ENCODE measurements at regions not wholly inside any gene's neighbourhood (a gene's known extent, or its start where the extent isn't known, plus 50 kb on each side); places are given as distances from the start of the nearest gene placed in this dataset.

DNA sequence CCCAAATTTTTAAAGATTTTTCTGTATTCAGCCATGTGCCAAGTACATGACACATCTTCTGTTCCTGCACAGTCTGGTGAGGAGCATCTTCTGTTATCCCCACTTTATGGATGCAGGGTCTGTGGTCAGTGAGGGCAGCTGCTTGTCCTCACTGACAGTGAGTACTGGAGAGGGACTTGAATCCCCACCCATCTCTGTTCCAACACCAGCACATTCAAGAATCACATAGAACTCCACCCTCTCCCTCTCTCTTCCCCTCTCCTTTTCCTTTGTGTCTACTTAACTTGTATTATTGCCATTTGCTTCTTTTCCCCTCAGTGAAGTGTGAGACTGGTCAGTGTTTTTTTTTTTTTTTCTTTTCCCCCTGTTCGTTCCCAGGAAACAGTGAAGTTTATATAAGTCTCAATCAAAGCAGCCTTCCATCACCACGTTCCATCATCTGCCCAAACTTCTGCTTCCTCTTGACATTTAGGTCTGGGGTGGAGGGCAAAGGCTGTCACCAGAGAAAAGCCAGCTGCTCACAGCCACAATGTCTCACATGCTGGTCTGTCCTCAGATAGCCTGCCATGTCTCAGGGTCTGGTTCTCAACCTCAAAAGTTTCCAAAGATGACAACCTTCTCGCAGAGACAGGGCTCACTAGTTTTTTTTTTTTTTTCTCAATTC is 110.0 kb upstream of the SSTR4 start:
- Mint-ChIP-seq H3K27me3 (peaks cover 8 to 21% of the 10 kb centered on the region in 2 donors), H3K36me3 (no peaks in the 10 kb centered on the region), H3K9me3 (no peaks in the 10 kb centered on the region), H3K4me3 (no peak overlapping the region), H3K27ac (no peak overlapping the region), H3K4me1 (ENCODE audit: low read depth in 2 of 2) (no peaks in the 10 kb centered on the region)
- ATAC-seq (no peak), DNase-seq (ENCODE audit: low spot score) (no peak)

- H3K4me3 Mint-ChIP-seq, result no peak overlapping the region
- ATAC-seq (no peak), DNase-seq (ENCODE audit: low spot score) (no peak)
- no peak overlapping the region for H3K27ac Mint-ChIP-seq
- peaks cover 8 to 21% of the 10 kb centered on the region in 2 donors for H3K27me3 Mint-ChIP-seq
- no peaks in the 10 kb centered on the region for H3K36me3 Mint-ChIP-seq
- H3K4me1 Mint-ChIP-seq (ENCODE audit: low read depth in 2 of 2), result no peaks in the 10 kb centered on the region
- H3K9me3 Mint-ChIP-seq, result no peaks in the 10 kb centered on the region
Observed at GRCh38 chr20:22925613-22925983, 109.5 kb upstream of the SSTR4 start.

DNA sequence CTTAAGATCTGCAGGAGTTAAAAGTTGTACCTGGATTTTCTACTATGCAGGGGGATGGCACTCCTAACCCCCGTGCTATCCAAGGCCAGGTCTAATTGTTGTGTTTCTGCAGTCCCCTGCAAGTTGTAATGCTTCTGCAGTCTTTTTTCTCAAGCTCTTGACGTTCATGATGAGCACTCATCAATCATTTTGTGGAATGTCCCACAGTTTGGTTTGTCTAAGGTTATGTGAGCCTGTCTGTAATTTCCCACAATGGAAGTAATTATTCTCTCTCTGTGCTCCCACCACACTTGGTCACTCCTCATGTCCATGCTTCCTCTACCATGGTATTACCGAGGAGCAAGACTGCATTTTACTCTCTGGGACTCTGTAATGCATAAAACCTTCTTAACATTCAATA is 107.6 kb upstream of the SSTR4 start:
- H3K4me1 Mint-ChIP-seq (ENCODE audit: low read depth in 2 of 2), result no peaks in the 10 kb centered on the region
- H3K9me3 Mint-ChIP-seq, result no peaks in the 10 kb centered on the region
- ATAC-seq (no peak), DNase-seq (ENCODE audit: low spot score) (no peak)
- H3K27me3 Mint-ChIP-seq, result peaks cover 8 to 15% of the 10 kb centered on the region in 2 donors
- no peak overlapping the region for H3K4me3 Mint-ChIP-seq
- no peak overlapping the region for H3K27ac Mint-ChIP-seq
- no peaks in the 10 kb centered on the region for H3K36me3 Mint-ChIP-seq

GRCh38 chr20:22928679-22929078 is 106.4 kb upstream of the SSTR4 start:
- DNase-seq (ENCODE audit: low spot score) (no peak), ATAC-seq (no peak)
- no peaks in the 10 kb centered on the region for H3K36me3 Mint-ChIP-seq
- H3K4me1 Mint-ChIP-seq (ENCODE audit: low read depth in 2 of 2), result no peaks in the 10 kb centered on the region
- peaks cover 8 to 15% of the 10 kb centered on the region in 2 donors for H3K27me3 Mint-ChIP-seq
- no peak overlapping the region for H3K27ac Mint-ChIP-seq
- no peak overlapping the region for H3K4me3 Mint-ChIP-seq
- no peaks in the 10 kb centered on the region for H3K9me3 Mint-ChIP-seq

DNA sequence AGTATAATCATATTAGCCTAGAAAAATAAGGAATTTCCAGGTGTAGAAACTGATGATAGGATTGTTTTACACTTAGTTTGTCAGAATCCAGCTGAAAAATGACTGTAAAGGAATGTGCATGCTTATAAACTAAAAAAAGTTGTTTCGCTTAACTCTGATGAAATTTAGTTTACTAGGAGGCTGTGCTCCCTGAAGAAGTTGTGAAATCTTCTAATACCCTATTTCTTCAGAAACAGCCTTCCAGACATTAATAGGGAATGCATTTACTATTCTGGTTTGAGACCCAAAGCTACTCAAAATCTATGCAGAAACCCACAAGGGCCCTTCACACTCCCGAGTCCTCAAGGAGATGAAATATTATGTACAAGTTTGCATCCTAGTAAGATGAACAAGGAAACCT is 105.5 kb upstream of the SSTR4 start:
- no peak overlapping the region for H3K4me3 Mint-ChIP-seq

GRCh38 chr20:22931653-22932608 is 103.2 kb upstream of the SSTR4 start:
- Mint-ChIP-seq H3K27me3 (peaks cover 3 to 23% of the 10 kb centered on the region in 2 donors), H3K9me3 (no peaks in the 10 kb centered on the region), H3K36me3 (no peaks in the 10 kb centered on the region), H3K4me1 (ENCODE audit: low read depth in 2 of 2) (no peaks in the 10 kb centered on the region), H3K4me3 (no peak overlapping the region), H3K27ac (no peak overlapping the region)
- DNase-seq (ENCODE audit: low spot score), result no peak
- no peak for ATAC-seq

More for the DNA sequence above, 105.5 kb upstream of the SSTR4 start:
- no peak overlapping the region for H3K27ac Mint-ChIP-seq
- ATAC-seq (no peak), DNase-seq (ENCODE audit: low spot score) (no peak)
- H3K36me3 Mint-ChIP-seq, result no peaks in the 10 kb centered on the region
- H3K27me3 Mint-ChIP-seq, result peaks cover 8 to 15% of the 10 kb centered on the region in 2 donors
- no peaks in the 10 kb centered on the region for H3K4me1 Mint-ChIP-seq (ENCODE audit: low read depth in 2 of 2)
- H3K9me3 Mint-ChIP-seq, result no peaks in the 10 kb centered on the region

DNA sequence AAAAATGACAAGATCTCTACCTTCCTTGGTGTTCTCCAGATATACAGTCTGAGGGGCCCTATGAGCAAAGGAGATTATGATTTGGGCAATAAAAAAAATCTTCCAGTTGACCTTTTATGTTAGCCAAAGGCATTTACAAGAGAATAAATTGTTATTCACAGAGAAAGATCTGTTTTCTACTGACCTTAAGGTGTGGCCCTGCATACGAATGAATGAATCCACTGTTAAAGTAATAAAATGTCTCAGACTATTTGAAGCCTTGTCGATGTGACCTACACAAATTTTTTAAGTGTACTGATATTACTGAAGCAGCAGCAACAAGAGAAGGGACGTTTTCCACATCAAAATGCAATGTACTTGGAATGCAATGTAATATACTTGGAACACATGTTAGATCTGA is 95.9 kb upstream of the SSTR4 start:
- H3K4me3 Mint-ChIP-seq, result no peak overlapping the region

GRCh38 chr20:22940350-22940749 is 94.8 kb upstream of the SSTR4 start:
- ATAC-seq (no peak), DNase-seq (ENCODE audit: low spot score) (no peak)
- Mint-ChIP-seq H3K4me1 (ENCODE audit: low read depth in 2 of 2) (no peaks in the 10 kb centered on the region), H3K9me3 (no peaks in the 10 kb centered on the region), H3K36me3 (no peaks in the 10 kb centered on the region), H3K27me3 (peaks cover 15 to 21% of the 10 kb centered on the region in 2 donors), H3K4me3 (no peak overlapping the region), H3K27ac (no peak overlapping the region)

More for the DNA sequence above, 95.9 kb upstream of the SSTR4 start:
- no peak overlapping the region for H3K27ac Mint-ChIP-seq
- no peaks in the 10 kb centered on the region for H3K4me1 Mint-ChIP-seq (ENCODE audit: low read depth in 2 of 2)
- no peaks in the 10 kb centered on the region for H3K36me3 Mint-ChIP-seq
- H3K9me3 Mint-ChIP-seq, result no peaks in the 10 kb centered on the region
- ATAC-seq, result no peak
- peaks cover 12 to 26% of the 10 kb centered on the region in 2 donors for H3K27me3 Mint-ChIP-seq
- no peak for DNase-seq (ENCODE audit: low spot score)

GRCh38 chr20:22941550-22941949 is 93.6 kb upstream of the SSTR4 start:
- no peak overlapping the region for H3K27ac Mint-ChIP-seq
- H3K9me3 Mint-ChIP-seq, result no peaks in the 10 kb centered on the region
- ATAC-seq (no peak), DNase-seq (ENCODE audit: low spot score) (no peak)
- H3K36me3 Mint-ChIP-seq, result no peaks in the 10 kb centered on the region
- H3K4me3 Mint-ChIP-seq, result no peak overlapping the region
- H3K27me3 Mint-ChIP-seq, result peaks cover 15 to 17% of the 10 kb centered on the region in 2 donors
- H3K4me1 Mint-ChIP-seq (ENCODE audit: low read depth in 2 of 2), result no peaks in the 10 kb centered on the region

- no peak for DNase-seq (ENCODE audit: low spot score)
- ATAC-seq, result no peak
- no peak overlapping the region for H3K27ac Mint-ChIP-seq
- H3K4me3 Mint-ChIP-seq, result no peak overlapping the region
- no peaks in the 10 kb centered on the region for H3K4me1 Mint-ChIP-seq (ENCODE audit: low read depth in 2 of 2)
- H3K27me3 Mint-ChIP-seq, result peaks cover 6 to 19% of the 10 kb centered on the region in 2 donors
- H3K9me3 Mint-ChIP-seq, result no peaks in the 10 kb centered on the region
- no peaks in the 10 kb centered on the region for H3K36me3 Mint-ChIP-seq
Observed at GRCh38 chr20:22942742-22943141, 92.4 kb upstream of the SSTR4 start.

- Mint-ChIP-seq H3K27me3 (peaks cover 6 to 19% of the 10 kb centered on the region in 2 donors), H3K9me3 (no peaks in the 10 kb centered on the region), H3K36me3 (no peaks in the 10 kb centered on the region), H3K27ac (no peak overlapping the region), H3K4me1 (ENCODE audit: low read depth in 2 of 2) (no peaks in the 10 kb centered on the region), H3K4me3 (no peak overlapping the region)
- ATAC-seq, result no peak
- no peak for DNase-seq (ENCODE audit: low spot score)
Observed at GRCh38 chr20:22944062-22944461, 91.0 kb upstream of the SSTR4 start.

GRCh38 chr20:22944936-22945335 is 90.2 kb upstream of the SSTR4 start:
- ATAC-seq, result peak in 1 of 2 donors; percentile 51
- Mint-ChIP-seq H3K27ac (no peak overlapping the region), H3K4me1 (ENCODE audit: low read depth in 2 of 2) (no peaks in the 10 kb centered on the region), H3K36me3 (no peaks in the 10 kb centered on the region), H3K9me3 (no peaks in the 10 kb centered on the region), H3K4me3 (no peak overlapping the region), H3K27me3 (peaks cover 6 to 16% of the 10 kb centered on the region in 2 donors)
- DNase-seq (ENCODE audit: low spot score), result no peak

DNA sequence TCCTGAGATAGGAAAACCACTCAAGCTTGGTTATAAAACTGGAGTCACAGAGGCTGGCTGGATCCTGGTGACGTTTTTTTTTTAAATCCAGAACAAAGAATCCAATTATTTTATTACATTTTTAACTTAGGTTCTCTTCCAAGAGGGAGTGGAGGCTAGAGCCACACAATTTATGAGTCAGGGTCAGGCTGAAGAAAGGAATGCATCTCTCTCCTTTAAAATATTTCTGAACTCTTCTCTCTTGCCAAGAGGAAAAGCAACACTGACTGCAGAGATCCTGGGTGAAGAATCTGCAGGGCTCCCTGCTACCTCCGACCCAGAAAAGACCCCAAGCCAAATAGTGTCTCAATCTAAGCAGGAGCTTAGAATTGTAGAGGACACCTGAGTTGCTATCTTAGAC is 88.5 kb upstream of the SSTR4 start:
- no peak overlapping the region for H3K4me3 Mint-ChIP-seq

More for the DNA sequence above, 88.5 kb upstream of the SSTR4 start:
- ATAC-seq (no peak), DNase-seq (ENCODE audit: low spot score) (no peak)
- peaks cover 4 to 19% of the 10 kb centered on the region in 2 donors for H3K27me3 Mint-ChIP-seq
- no peaks in the 10 kb centered on the region for H3K9me3 Mint-ChIP-seq
- H3K4me1 Mint-ChIP-seq (ENCODE audit: low read depth in 2 of 2), result no peaks in the 10 kb centered on the region
- no peak overlapping the region for H3K27ac Mint-ChIP-seq
- H3K36me3 Mint-ChIP-seq, result no peaks in the 10 kb centered on the region

Measured in natural killer cell treated with Interleukin-12 subunit alpha and Interleukin-12 subunit beta and Interleukin-15 and Interleukin-18, amount 100 ng/mL, for 72 hours (primary cell).